GM20000 (cell line): ENCODE measurements at regions not wholly inside any gene's neighbourhood (a gene's known extent, or its start where the extent isn't known, plus 50 kb on each side); places are given as distances from the start of the nearest gene placed in this dataset.

Source experiments
- DNase-seq: peaks from one replicate; pipeline ENCODE4 v3.0.0; 2012; ENCODE audit warnings: low spot score
- TF ChIP-seq, protein P1 (sequence below): IDR thresholded peaks from 2 replicates; pipeline ENCODE4 v1.5.1; 2012; ENCODE audit warnings: mild to moderate bottlenecking, control low read depth; ENCODE audit errors: extremely low read depth, missing control alignments

GRCh38 chr1:191697556-191697955 lies 460.7 kb upstream of the RGS18 start:
- TF ChIP-seq, protein P1, sequence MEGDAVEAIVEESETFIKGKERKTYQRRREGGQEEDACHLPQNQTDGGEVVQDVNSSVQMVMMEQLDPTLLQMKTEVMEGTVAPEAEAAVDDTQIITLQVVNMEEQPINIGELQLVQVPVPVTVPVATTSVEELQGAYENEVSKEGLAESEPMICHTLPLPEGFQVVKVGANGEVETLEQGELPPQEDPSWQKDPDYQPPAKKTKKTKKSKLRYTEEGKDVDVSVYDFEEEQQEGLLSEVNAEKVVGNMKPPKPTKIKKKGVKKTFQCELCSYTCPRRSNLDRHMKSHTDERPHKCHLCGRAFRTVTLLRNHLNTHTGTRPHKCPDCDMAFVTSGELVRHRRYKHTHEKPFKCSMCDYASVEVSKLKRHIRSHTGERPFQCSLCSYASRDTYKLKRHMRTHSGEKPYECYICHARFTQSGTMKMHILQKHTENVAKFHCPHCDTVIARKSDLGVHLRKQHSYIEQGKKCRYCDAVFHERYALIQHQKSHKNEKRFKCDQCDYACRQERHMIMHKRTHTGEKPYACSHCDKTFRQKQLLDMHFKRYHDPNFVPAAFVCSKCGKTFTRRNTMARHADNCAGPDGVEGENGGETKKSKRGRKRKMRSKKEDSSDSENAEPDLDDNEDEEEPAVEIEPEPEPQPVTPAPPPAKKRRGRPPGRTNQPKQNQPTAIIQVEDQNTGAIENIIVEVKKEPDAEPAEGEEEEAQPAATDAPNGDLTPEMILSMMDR = no peak
- DNase-seq = no peak

DNA sequence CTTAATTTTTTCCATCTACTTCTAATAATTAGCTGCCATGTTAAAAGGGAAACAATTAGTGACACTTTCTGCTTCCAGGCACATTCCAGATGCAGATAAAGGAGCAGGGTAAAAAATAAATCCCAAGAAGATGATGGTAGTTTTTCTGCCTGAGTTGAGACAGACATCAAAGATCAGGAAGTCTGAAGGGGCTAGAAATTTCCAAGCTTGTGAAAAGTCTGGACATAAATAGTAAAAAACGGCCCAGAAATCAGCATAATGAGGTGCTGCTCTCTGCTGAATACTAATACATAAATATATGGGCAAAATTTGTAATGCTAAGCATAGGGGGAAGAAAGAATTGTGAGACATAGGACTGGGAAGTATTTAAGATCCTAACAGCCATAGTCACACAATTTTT lies 460.0 kb upstream of the RGS18 start:
- TF ChIP-seq, protein P1 = no peak
- no peak for DNase-seq

GRCh38 chr1:191699343-191699742 lies 458.9 kb upstream of the RGS18 start:
- no peak for DNase-seq
- TF ChIP-seq, protein P1 = no peak

DNA sequence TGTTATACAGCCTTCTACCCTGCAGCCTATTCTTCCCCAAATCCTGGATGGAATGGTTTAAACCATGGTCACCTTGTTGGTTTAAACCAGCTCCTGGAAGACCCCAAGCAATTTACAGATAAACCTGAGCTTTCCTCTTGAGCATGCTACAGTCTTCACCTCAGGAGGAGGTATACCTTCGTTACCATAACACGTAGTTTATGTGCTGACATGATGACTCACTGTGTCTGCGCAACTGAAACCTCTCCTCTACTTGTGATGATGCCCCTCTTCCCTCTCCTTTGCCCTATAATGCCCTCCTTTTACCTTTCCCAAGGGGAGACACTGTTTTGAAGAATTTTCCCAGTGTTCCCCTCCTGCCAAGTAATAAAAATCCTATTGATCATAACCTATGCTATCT lies 457.3 kb upstream of the RGS18 start:
- TF ChIP-seq, protein P1 = no peak
- no peak for DNase-seq

- TF ChIP-seq, protein P1 = no peak
- no peak for DNase-seq
These were observed 456.1 kb upstream of the RGS18 start for GRCh38 chr1:191702124-191702523.

DNA sequence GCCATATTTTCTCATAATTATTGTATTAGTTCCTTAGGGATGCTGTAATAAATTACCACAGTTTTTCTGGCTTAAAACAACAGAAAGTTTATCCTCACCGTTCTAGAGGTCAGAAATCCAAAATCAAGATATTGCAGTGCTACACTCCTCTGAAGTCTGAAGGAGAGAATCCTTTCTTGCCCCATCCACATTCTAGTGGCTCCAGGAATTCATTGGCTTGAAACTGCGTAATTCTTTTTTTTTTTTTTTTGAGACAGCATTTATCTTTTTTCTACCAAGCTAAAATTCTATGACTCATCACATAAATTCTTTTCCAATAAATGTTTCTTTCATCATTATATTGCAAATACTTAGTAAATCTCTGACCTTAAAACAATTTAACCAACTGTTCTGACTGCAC lies 451.0 kb upstream of the RGS18 start:
- TF ChIP-seq, protein P1 = no peak
- DNase-seq = no peak

- TF ChIP-seq, protein P1 = no peak
- DNase-seq = no peak
These were observed 449.0 kb upstream of the RGS18 start for GRCh38 chr1:191709215-191709614.
